NCI-H2171 treated with DMSO at 0.1 percent for 48 hours (cell line): ENCODE measurements at regions not wholly inside any gene's neighbourhood (a gene's known extent, or its start where the extent isn't known, plus 50 kb on each side); places are given as distances from the start of the nearest gene placed in this dataset.
"Not testable (repeated sequence)": the region's sequence is repeated elsewhere in the genome, so short reads cannot be mapped to it uniquely, and the experiment has no call there.

Experiments used
- DNase-seq: peaks from one replicate; lab custom pipeline; 2025; lab: John Stamatoyannopoulos, UW

DNA sequence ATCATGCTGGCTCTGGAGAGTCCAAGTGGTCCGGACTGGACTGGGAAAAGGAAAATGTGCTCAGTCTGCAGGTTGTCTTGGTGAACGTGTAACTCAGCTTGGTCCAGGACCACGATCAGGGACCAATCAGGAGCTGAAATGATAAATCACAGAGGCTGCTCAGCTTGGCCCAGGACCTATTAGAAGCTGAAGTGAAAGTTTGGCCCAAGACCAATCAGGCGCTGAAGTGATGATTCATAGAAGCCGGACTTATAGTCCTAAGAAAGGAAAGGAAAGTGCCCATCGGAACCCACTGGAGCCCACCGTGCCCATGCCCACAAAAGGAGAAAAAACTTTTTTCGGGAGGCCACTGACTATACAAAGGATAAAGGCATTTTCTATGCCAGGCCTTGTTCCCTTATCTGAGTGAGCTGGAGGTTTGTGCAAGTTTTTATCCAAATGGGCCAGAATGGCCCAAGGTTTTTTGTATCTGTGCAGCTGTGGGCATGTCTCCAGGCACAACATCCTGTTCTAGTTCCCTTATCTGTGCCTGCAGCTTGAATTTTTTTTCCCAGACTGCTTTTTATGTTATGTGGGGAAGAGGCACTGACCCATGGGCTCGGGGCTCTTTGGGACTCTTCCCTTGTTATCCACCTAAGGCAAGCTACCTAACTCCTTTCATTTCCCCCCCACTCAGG is 194.4 kb downstream of the FAM133A start:
- no peak for DNase-seq

GRCh38 chrX:93874554-93874953 is 200.5 kb downstream of the FAM133A start:
- DNase-seq: peak; percentile 3

- DNase-seq: no peak
Observed at GRCh38 chrX:93875621-93876282, 201.7 kb downstream of the FAM133A start.

DNA sequence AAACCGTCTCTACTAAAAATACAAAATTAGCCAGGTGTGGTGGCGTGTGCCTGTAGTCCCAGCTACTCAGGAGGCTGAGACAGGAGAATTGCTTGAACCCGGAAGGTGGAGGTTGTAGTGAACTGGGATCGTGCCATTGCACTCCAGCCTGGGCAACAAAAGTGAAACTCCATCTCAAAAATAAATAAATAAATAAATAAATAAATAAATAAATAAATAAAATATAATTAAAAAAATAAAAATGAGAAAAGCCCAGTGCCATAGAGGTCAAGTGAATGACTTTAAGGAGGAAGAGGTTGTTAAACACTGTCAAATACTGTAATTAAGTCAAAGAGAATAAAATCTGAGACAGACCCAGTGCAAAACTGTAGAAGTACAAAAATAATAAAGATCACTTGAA is 247.0 kb downstream of the FAM133A start:
- not testable (repeated sequence) for DNase-seq

DNA sequence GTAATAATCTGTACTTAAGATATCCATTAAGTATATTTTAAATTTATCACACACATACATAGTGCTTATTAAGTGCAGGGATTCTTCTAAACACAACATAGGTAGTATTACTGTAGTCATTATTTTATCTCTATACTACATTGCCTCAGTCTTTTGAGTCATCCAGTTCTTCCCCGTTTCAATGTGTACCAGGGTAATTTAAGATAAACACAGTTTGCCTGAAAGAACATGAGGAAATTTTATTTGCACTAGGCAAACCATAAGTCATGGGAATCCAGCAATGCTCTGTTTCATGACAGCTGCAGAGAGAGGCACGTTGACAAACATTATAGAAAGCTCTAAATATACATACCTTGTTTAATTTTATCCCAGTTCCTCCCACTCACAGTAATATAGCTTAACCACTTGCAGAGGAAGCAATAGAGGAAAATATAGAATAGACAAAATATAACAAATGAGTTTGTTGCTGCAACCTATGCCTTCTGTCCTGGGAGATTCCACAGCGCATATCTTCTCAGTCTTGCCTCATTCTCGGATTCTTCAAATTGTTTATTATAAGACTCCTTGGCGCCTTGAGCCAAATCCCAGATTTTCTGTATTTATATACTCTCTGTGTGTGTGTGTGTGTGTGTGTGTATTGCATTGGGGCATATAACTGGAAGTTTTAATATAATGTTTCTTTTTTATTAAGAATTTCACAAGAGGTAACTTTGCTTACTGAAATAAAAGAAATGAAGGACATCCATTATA is 258.6 kb downstream of the FAM133A start:
- no peak for DNase-seq

GRCh38 chrX:93977641-93978040 is 303.6 kb downstream of the FAM133A start:
- DNase-seq: no peak

DNA sequence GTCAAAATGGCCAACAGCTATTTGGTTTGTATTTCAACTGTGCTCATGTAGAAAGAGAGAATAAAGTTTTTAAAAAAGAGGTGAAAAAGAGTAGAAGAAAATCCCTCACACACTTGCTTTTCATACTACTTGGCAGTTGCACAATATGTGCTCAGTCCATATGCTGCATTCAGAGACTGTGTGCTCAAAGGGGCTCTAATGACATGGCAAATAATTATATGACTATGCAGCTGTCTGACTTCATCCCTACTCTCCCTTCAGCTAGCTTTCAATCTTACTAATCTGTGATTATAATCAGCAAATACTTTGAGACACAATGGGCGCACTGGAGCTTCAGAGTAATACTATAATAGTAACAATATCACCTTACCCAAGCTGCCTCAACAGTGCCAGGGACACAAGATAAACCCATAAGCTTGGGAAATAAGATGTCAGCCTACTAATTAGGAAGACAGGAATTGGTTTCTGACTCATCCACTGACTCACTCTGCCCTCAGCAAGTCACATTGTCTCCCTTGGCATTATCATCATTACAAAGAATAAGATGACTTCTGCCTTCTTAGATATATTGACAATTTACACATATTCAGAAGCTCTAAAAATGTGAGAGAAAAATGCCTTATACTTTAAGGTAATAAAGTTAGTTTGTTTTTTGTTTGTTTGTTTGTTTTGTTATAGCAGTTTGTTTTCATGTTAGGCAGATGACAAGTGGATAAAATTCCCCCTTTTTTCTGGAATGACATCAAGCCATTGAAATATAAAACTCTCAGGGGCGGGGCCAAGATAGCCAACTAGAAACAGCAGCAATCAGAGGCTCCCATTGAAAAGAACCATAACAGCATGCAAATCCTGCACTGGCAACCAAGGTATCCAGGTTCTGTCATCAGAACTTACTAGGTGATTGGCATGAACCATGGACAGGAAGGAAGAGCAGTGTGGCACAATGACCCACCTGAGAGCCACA is 311.6 kb downstream of the FAM133A start:
- no peak for DNase-seq
